Cardiac muscle cell (in vitro differentiated cells and primary cell): ENCODE measurements at regions not wholly inside any gene's neighbourhood (a gene's known extent, or its start where the extent isn't known, plus 50 kb on each side); places are given as distances from the start of the nearest gene placed in this dataset.
"Not testable (repeated sequence)": the region's sequence is repeated elsewhere in the genome, so short reads cannot be mapped to it uniquely, and the experiment has no call there.

Experiments
- DNase-seq, 2 donors: peaks; one replicate each; pipeline versions ENCODE4 v3.0.0 to v3.0.0-alpha.2; 2010 to 2017; ENCODE audit warnings: low read depth in 1 of 2, low spot score in 1 of 2
- H3K27ac ChIP-seq: fragments of 200-600 bp; sonication (generic); 2 replicates; pipeline ENCODE4 v1.5.1; 2016
- H3K27me3 ChIP-seq: fragments of 200-600 bp; sonication (generic); 2 replicates; pipeline ENCODE4 v1.6.0; 2016; ENCODE audit warnings: control low read depth
- H3K36me3 ChIP-seq: fragments of 200-600 bp; sonication (generic); 2 replicates; pipeline ENCODE4 v1.5.1; 2016; ENCODE audit warnings: control low read depth
- H3K4me1 ChIP-seq: fragments of 200-600 bp; sonication (generic); 2 replicates; pipeline ENCODE4 v1.8.1; 2017; ENCODE audit warnings: low read depth, mild to moderate bottlenecking, mixed run types
- H3K4me3 ChIP-seq: fragments of 200-600 bp; sonication (generic); 2 replicates; pipeline ENCODE4 v1.5.1; 2016; ENCODE audit warnings: mild to moderate bottlenecking
- H3K9me3 ChIP-seq: fragments of 200-600 bp; sonication (generic); 2 replicates; pipeline ENCODE4 v1.5.1; 2017; ENCODE audit warnings: low read depth, mild to moderate bottlenecking, control low read depth
- TF ChIP-seq, protein P1 (sequence below): IDR thresholded peaks from 2 replicates; pipeline ENCODE4 v1.5.1; 2012; ENCODE audit warnings: low read depth, mild to moderate bottlenecking, low read length

GRCh38 chr7:109579901-109580300 is 1010.2 kb downstream of the DNAJB9 start:
- no peak overlapping the region for H3K27ac ChIP-seq
- DNase-seq = no peak
- no peak overlapping the region for H3K4me3 ChIP-seq
- H3K9me3 ChIP-seq = no peaks in the 10 kb centered on the region
- TF ChIP-seq, protein P1, sequence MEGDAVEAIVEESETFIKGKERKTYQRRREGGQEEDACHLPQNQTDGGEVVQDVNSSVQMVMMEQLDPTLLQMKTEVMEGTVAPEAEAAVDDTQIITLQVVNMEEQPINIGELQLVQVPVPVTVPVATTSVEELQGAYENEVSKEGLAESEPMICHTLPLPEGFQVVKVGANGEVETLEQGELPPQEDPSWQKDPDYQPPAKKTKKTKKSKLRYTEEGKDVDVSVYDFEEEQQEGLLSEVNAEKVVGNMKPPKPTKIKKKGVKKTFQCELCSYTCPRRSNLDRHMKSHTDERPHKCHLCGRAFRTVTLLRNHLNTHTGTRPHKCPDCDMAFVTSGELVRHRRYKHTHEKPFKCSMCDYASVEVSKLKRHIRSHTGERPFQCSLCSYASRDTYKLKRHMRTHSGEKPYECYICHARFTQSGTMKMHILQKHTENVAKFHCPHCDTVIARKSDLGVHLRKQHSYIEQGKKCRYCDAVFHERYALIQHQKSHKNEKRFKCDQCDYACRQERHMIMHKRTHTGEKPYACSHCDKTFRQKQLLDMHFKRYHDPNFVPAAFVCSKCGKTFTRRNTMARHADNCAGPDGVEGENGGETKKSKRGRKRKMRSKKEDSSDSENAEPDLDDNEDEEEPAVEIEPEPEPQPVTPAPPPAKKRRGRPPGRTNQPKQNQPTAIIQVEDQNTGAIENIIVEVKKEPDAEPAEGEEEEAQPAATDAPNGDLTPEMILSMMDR = no peak
- no peaks in the 10 kb centered on the region for H3K36me3 ChIP-seq
- H3K27me3 ChIP-seq = no peaks in the 10 kb centered on the region
- H3K4me1 ChIP-seq = no peaks in the 10 kb centered on the region

DNA sequence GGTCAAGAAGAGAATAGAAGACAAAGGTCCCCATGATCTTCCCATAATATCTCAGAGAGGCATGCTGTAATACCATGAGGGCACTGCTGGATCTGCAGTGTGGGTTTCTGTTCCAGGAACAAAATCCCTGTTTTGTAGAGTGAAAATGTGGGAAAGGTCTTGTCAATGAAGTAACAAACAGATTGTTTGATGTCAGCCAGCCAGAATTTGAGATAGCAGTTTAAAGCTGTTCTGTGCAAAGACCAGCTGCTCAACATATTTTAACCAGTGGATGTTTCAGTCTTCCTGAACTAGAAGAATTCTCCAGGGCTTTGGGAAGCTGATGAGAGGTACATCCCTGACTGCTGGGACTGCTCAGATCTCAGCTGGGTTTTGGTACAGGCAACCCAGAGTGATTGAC is 1012.5 kb downstream of the DNAJB9 start:
- no peak overlapping the region for H3K4me3 ChIP-seq
- TF ChIP-seq, protein P1 = no peak
- no peaks in the 10 kb centered on the region for H3K9me3 ChIP-seq
- no peaks in the 10 kb centered on the region for H3K27me3 ChIP-seq
- no peaks in the 10 kb centered on the region for H3K36me3 ChIP-seq
- no peak overlapping the region for H3K27ac ChIP-seq
- no peak for DNase-seq
- no peaks in the 10 kb centered on the region for H3K4me1 ChIP-seq

DNA sequence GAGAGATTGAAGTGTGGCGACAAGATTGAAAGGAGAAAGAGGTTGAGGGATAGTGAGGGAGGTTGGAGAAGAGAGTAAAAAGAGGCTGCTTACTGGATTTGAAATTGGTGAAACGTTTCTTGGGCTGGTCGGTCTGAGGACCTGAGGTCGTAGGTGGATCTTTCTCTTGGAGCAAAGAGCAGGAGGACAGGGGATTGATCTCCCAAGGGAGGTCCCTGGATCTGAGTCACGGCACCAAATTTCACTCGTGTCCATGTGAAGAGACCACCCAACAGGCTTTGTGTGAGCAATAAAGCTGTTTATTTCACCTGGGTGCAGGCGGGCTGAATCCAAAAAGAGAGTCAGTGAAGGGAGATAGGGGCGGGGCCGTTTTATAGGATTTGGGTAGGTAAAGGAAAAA is 1027.3 kb downstream of the DNAJB9 start:
- H3K9me3 ChIP-seq, H3K4me3 ChIP-seq, H3K27ac ChIP-seq, H3K36me3 ChIP-seq, H3K27me3 ChIP-seq, H3K4me1 ChIP-seq, DNase-seq: not testable (repeated sequence)

DNA sequence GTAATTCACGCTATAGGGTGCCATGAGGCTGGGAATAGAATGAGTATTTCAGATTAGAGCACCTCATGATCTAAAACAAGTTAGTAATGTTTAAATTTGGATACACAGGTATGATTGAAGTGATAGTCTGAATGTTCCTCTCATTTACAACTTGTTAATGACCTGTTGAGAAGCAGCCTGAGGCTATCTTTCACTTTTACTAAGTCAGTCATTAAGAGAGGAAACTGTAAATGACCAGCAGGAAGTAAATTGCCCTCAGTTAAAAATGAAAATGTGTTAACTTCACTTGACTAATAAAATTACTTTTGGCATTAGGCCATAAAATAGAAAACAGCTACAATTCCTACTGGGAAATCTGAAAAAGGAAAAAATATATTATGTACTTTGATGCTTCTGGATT is 1042.0 kb downstream of the DNAJB9 start:
- H3K4me3 ChIP-seq = no peak overlapping the region
- peaks cover 2% of the 10 kb centered on the region for H3K9me3 ChIP-seq
- TF ChIP-seq, protein P1 = no peak
- no peaks in the 10 kb centered on the region for H3K36me3 ChIP-seq
- H3K27ac ChIP-seq = no peak overlapping the region
- no peaks in the 10 kb centered on the region for H3K27me3 ChIP-seq
- H3K4me1 ChIP-seq = no peaks in the 10 kb centered on the region
- DNase-seq = no peak

DNA sequence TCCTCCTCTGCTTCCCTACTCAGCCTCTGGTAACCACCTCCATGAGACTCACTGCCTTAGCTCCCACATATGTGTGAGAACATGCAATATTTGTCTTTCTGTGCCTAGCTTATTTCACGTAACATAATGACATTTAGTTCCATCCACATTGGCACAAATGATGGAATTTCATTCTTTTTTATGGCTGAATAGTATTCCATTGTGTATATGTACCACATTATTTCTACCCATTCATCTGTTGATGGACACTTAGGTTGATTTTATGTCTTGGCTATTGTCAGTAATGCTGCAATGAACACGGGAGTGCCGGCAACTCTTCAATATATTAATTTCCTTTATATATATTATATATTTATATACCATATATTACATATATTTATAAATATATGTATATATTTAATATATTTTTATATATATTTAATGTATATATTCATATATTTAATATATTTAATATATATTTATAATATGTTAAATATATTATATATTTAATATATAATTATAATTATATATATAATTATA is 1046.9 kb downstream of the DNAJB9 start:
- Histone ChIP-seq H3K9me3 (peaks cover 2% of the 10 kb centered on the region), H3K27ac (no peak overlapping the region), H3K4me1 (no peaks in the 10 kb centered on the region), H3K36me3 (no peaks in the 10 kb centered on the region), H3K4me3 (no peak overlapping the region), H3K27me3 (no peaks in the 10 kb centered on the region)
- no peak for DNase-seq
- TF ChIP-seq, protein P1 = no peak

DNA sequence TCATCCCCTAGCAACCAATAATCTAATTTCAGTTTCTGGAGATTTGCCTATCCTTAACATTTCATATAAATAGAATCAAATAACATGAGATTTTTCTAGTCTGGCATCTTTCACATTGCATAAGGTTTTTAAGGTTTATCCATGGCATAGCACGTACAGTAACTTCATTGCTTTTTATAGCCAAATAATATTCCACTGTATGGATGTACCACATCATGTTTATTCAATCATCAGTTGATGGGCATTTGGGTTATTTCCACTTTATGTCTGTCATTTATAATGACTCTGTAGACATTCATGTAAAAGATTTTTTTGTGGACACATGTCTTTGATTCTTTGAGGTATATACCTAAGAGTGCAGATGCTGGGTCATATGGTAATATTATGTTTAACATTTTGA is 1052.6 kb downstream of the DNAJB9 start:
- TF ChIP-seq, protein P1 = no peak
- no peaks in the 10 kb centered on the region for H3K27me3 ChIP-seq

GRCh38 chr7:109632890-109633289 is 1063.2 kb downstream of the DNAJB9 start:
- H3K36me3 ChIP-seq, H3K4me3 ChIP-seq, H3K27me3 ChIP-seq, H3K4me1 ChIP-seq, H3K27ac ChIP-seq, H3K9me3 ChIP-seq, DNase-seq: not testable (repeated sequence)

More for the DNA sequence above, 1052.6 kb downstream of the DNAJB9 start:
- Histone ChIP-seq H3K36me3 (no peaks in the 10 kb centered on the region), H3K27ac (no peak overlapping the region), H3K4me1 (no peaks in the 10 kb centered on the region), H3K4me3 (no peak overlapping the region), H3K9me3 (no peaks in the 10 kb centered on the region)
- DNase-seq = no peak
